A673 (cell line): ENCODE measurements at regions not wholly inside any gene's neighbourhood (a gene's known extent, or its start where the extent isn't known, plus 50 kb on each side); places are given as distances from the start of the nearest gene placed in this dataset.

ENCODE experiments used
- BruUV-seq: library from RNA; stranded (reverse); fragments of 400-500 nt; replicated peaks from 2 replicates; lab custom pipeline; 2021; lab: Mats Ljungman, UMichigan
- CTCF ChIA-PET: fragments of 300-600 bp; sonication (Branson Sonifier 250); formaldehyde crosslinking; loops from one replicate; lab custom pipeline; 2022; ENCODE audit warnings: antibody characterized with exemption; lab: Charles Lee
- POLR2A ChIA-PET: fragments of 300-600 bp; sonication (Branson Sonifier 250); formaldehyde crosslinking; loops from one replicate; lab custom pipeline; 2022; ENCODE audit warnings: antibody characterized with exemption; ENCODE audit not compliant: low non-redundant PET; lab: Charles Lee
- DNase-seq: peaks from one replicate; pipeline ENCODE4 v3.0.0-alpha.2; 2015; ENCODE audit warnings: low spot score
- H3K27ac ChIP-seq: fragments of 200-600 bp; sonication (generic); 2 replicates; pipeline ENCODE4 v1.5.1; 2016; ENCODE audit warnings: mixed run types, low read depth, mild to moderate bottlenecking, mixed read lengths, antibody characterized with exemption, low read length; ENCODE audit not compliant: poor library complexity, severe bottlenecking
- H3K27me3 ChIP-seq: fragments of 200-600 bp; sonication (generic); replicated peaks from 2 replicates; pipeline ENCODE4 v1.6.1; 2017; ENCODE audit warnings: mixed run types, low read depth, mild to moderate bottlenecking, mixed read lengths, antibody characterized with exemption, low read length; ENCODE audit not compliant: insufficient read depth, poor library complexity
- H3K36me3 ChIP-seq: fragments of 200-600 bp; sonication (generic); 2 replicates; pipeline ENCODE4 v1.6.1; 2016; ENCODE audit warnings: mixed run types, mild to moderate bottlenecking, mixed read lengths, antibody characterized with exemption, low read length; ENCODE audit not compliant: insufficient read depth, poor library complexity, severe bottlenecking
- H3K4me1 ChIP-seq: fragments of 200-600 bp; sonication (generic); 2 replicates; pipeline ENCODE4 v1.6.1; 2017; ENCODE audit warnings: mixed run types, mild to moderate bottlenecking, mixed read lengths, antibody characterized with exemption, low read length; ENCODE audit not compliant: insufficient read depth, poor library complexity, severe bottlenecking
- H3K4me3 ChIP-seq: fragments of 200-600 bp; sonication (generic); 2 replicates; pipeline ENCODE4 v1.5.1; 2016; ENCODE audit warnings: low read depth, mixed run types, mild to moderate bottlenecking, mixed read lengths, low read length; ENCODE audit not compliant: poor library complexity, severe bottlenecking
- H3K9me3 ChIP-seq: fragments of 200-600 bp; sonication (generic); 2 replicates; pipeline ENCODE4 v1.6.1; 2016; ENCODE audit warnings: mixed run types, low read depth, mild to moderate bottlenecking, mixed read lengths, antibody characterized with exemption, low read length; ENCODE audit not compliant: poor library complexity, severe bottlenecking
- EZH2 ChIP-seq: fragments of 200-600 bp; sonication (generic); IDR thresholded peaks from 2 replicates; pipeline ENCODE4 v1.6.1; 2017; ENCODE audit warnings: borderline replicate concordance, low read depth, mild to moderate bottlenecking, mixed read lengths, antibody characterized with exemption, low read length; ENCODE audit not compliant: poor library complexity, severe bottlenecking
- intact Hi-C: fragments of 100-400 bp; cut with micrococcal nuclease; formaldehyde crosslinking; loops from one replicate; pipeline ENCODE4 v1.10.0; 2022; ENCODE audit not compliant: unreplicated experiment
- TF ChIP-seq, protein P1 (sequence below): fragments of 300-800, 200-600 bp; sonication (generic); conservative IDR thresholded peaks from 2 replicates; pipeline ENCODE4 v1.5.1; 2017; ENCODE audit warnings: low read depth, mild to moderate bottlenecking, antibody characterized with exemption, low read length, moderate library complexity, mixed read lengths

DNA sequence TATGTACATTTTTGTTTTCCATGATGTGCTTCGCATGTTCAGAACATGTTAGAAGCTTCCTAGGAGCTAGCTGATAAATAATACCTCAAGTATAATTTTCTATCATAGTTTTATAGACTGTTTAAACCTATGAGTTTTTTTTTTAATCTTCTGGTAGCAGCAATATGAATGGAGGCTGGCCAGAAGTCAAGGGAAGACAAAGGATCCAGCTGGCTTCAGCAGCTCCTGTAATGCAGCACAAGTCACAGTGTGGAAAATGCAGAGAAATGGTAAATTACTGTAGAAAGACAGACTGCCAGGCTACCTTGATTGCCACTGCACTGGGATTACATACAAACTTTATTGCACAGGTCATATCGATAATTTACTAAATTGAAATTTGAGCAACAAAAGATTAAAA, 537.9 kb downstream of the IQCM start:
- Histone ChIP-seq H3K9me3 (peaks cover 5% of the 10 kb centered on the region), H3K27me3 (no peaks in the 10 kb centered on the region), H3K4me3 (peak overlapping the region; percentile 43), H3K4me1 (peaks cover 17% of the 10 kb centered on the region), H3K36me3 (no peaks in the 10 kb centered on the region), H3K27ac (peak overlapping the region; percentile 38)
- intact Hi-C loops = no loop called here
- CTCF ChIA-PET = no interaction called here
- TF ChIP-seq, protein P1, sequence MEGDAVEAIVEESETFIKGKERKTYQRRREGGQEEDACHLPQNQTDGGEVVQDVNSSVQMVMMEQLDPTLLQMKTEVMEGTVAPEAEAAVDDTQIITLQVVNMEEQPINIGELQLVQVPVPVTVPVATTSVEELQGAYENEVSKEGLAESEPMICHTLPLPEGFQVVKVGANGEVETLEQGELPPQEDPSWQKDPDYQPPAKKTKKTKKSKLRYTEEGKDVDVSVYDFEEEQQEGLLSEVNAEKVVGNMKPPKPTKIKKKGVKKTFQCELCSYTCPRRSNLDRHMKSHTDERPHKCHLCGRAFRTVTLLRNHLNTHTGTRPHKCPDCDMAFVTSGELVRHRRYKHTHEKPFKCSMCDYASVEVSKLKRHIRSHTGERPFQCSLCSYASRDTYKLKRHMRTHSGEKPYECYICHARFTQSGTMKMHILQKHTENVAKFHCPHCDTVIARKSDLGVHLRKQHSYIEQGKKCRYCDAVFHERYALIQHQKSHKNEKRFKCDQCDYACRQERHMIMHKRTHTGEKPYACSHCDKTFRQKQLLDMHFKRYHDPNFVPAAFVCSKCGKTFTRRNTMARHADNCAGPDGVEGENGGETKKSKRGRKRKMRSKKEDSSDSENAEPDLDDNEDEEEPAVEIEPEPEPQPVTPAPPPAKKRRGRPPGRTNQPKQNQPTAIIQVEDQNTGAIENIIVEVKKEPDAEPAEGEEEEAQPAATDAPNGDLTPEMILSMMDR = no peak
- no peak for TF ChIP-seq EZH2
- no TSS peak for BruUV-seq
- POLR2A ChIA-PET = no interaction called here
- DNase-seq = no peak

DNA sequence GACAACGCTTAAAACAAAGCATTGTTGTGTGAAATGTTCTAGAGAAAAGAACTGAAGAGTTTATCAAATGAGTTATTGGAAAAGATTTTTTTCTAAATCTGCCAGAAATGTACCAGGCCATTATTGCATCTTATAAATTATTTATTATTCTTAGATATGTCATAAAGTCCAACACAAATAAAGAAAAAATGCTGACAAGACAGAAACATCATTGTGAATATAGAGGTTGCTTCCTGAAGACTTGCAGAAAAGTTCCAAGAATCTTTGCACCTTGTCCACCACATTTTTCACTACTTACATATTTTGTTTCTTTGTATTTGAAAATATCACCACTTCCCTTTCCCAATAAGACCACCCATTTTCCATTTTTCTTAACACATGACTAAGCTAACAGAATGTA, 545.8 kb downstream of the IQCM start:
- intact Hi-C loops = loop anchor here (10.0 kb wide), 2 partner anchors 265 to 825 kb away; partner anchors contain the start of gene NR3C2
- Histone ChIP-seq H3K4me1 (peaks cover 37% of the 10 kb centered on the region), H3K36me3 (no peaks in the 10 kb centered on the region), H3K27ac (no peak overlapping the region), H3K27me3 (no peaks in the 10 kb centered on the region), H3K9me3 (peaks cover 5% of the 10 kb centered on the region), H3K4me3 (no peak overlapping the region)
- no peak for DNase-seq
- CTCF ChIA-PET = no interaction called here
- POLR2A ChIA-PET = no interaction called here
- TF ChIP-seq, protein P1 = no peak
- TF ChIP-seq EZH2 = no peak
- BruUV-seq = no TSS peak

DNA sequence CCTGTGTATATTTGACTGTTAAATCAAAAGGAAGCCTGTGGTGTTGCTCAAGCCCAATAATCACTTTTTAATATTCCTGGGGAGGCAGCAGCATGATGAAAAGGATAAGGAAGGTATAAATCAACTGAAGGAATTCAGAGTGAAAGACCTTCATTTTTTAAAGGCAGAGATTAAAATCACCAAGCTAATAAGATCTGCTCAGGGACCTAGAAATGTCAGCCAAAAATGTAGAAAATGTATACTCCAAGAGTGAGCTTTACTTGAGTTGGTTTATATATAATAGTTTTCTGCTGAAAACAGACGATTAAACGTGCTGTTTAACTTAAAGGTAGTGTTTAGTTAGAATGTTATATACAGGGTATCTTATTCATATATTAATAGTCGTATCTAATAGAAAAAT, 549.3 kb downstream of the IQCM start:
- intact Hi-C loops = loop anchor here (2.0 to 10.0 kb wide), 3 partner anchors 80 to 822 kb away; partner anchors contain the start of gene NR3C2
- H3K27me3 ChIP-seq = no peaks in the 10 kb centered on the region
- no peaks in the 10 kb centered on the region for H3K36me3 ChIP-seq
- no peaks in the 10 kb centered on the region for H3K9me3 ChIP-seq
- ChIA-PET CTCF (interaction anchor here (0.6 to 0.7 kb wide), 2 partner anchors 413 to 1399 kb away, joined by 3 read pairs; no protein-coding TSS in a partner anchor), POLR2A (no interaction called here)
- TF ChIP-seq EZH2 = no peak
- TF ChIP-seq, protein P1 = no peak
- H3K4me1 ChIP-seq = peaks cover 47% of the 10 kb centered on the region
- H3K4me3 ChIP-seq = no peak overlapping the region
- peak overlapping the region; percentile 51 for H3K27ac ChIP-seq
- peak; percentile 84 for DNase-seq
- no TSS peak for BruUV-seq
